NCI-H526 treated with DMSO at 0.1 percent for 48 hours (cell line): ENCODE measurements at regions not wholly inside any gene's neighbourhood (a gene's known extent, or its start where the extent isn't known, plus 50 kb on each side); places are given as distances from the start of the nearest gene placed in this dataset.
A peak's percentile ranks its signal among the peaks of the same experiment; 100 is the strongest.
"Not testable (repeated sequence)": the region's sequence is repeated elsewhere in the genome, so short reads cannot be mapped to it uniquely, and the experiment has no call there.

ENCODE experiments used
- DNase-seq: peaks from one replicate; lab custom pipeline; 2025; lab: John Stamatoyannopoulos, UW

- no peak for DNase-seq
Observed at GRCh38 chr1:208717525-208717924, 473.3 kb upstream of the PLXNA2 start.

- DNase-seq = no peak
Observed at GRCh38 chr1:208722592-208722991, 478.4 kb upstream of the PLXNA2 start.

- DNase-seq = no peak
Observed at GRCh38 chr1:208724079-208724478, 479.9 kb upstream of the PLXNA2 start.

GRCh38 chr1:208728815-208729214, 484.6 kb upstream of the PLXNA2 start:
- no peak for DNase-seq

GRCh38 chr1:208731981-208732821, 488.0 kb upstream of the PLXNA2 start:
- DNase-seq = peak; percentile 59

GRCh38 chr1:208737161-208737560, 493.0 kb upstream of the PLXNA2 start:
- no peak for DNase-seq

GRCh38 chr1:208737922-208738321, 493.7 kb upstream of the PLXNA2 start:
- DNase-seq = no peak

GRCh38 chr1:208739636-208740035, 495.5 kb upstream of the PLXNA2 start:
- DNase-seq = not testable (repeated sequence)

- DNase-seq = no peak
Observed at GRCh38 chr1:208741296-208741695, 497.1 kb upstream of the PLXNA2 start.

- DNase-seq = no peak
Observed at GRCh38 chr1:208743361-208743760, 499.2 kb upstream of the PLXNA2 start.

GRCh38 chr1:208747979-208748378, 503.8 kb upstream of the PLXNA2 start:
- DNase-seq = no peak

GRCh38 chr1:208748387-208749165, 504.4 kb upstream of the PLXNA2 start:
- no peak for DNase-seq

GRCh38 chr1:208756339-208756981, 512.3 kb upstream of the PLXNA2 start:
- no peak for DNase-seq

- no peak for DNase-seq
Observed at GRCh38 chr1:208757846-208758245, 513.7 kb upstream of the PLXNA2 start.

- no peak for DNase-seq
Observed at GRCh38 chr1:208759255-208759654, 515.1 kb upstream of the PLXNA2 start.

- DNase-seq = no peak
Observed at GRCh38 chr1:208763971-208764370, 519.8 kb upstream of the PLXNA2 start.

- DNase-seq = no peak
Observed at GRCh38 chr1:208766832-208767231, 522.6 kb upstream of the PLXNA2 start.

GRCh38 chr1:208767816-208768215, 523.6 kb upstream of the PLXNA2 start:
- no peak for DNase-seq

GRCh38 chr1:208772891-208773290, 528.7 kb upstream of the PLXNA2 start:
- no peak for DNase-seq

- no peak for DNase-seq
Observed at GRCh38 chr1:208775841-208776240, 531.7 kb upstream of the PLXNA2 start.

- no peak for DNase-seq
Observed at GRCh38 chr1:208778417-208778816, 534.2 kb upstream of the PLXNA2 start.

- DNase-seq = peak; percentile 18
Observed at GRCh38 chr1:208781391-208782045, 537.3 kb upstream of the PLXNA2 start.
